ENCODE measurements at regions not wholly inside any gene's neighbourhood (a gene's known extent, or its start where the extent isn't known, plus 50 kb on each side); places are given as distances from the start of the nearest gene placed in this dataset.

GRCh38 chr1:204756811-204757210, 71.3 kb upstream of the LRRN2 start:
- no peak for DNase-seq (ENCODE audit: low read depth in 2 of 2)
- TF ChIP-seq CTCF (IDR thresholded peaks at IDR 0.05; ENCODE audit: low read depth, low read length): no peak
- no peak overlapping the region for H3K4me3 ChIP-seq (replicated peaks in 1 of 2; ENCODE audit: low read depth in 2 of 2, low read length in 2 of 2)

- no peak overlapping the region for H3K4me3 ChIP-seq (replicated peaks in 1 of 2; ENCODE audit: low read depth in 2 of 2, low read length in 2 of 2)
- TF ChIP-seq CTCF (IDR thresholded peaks at IDR 0.05; ENCODE audit: low read depth, low read length): no peak
- no peak for DNase-seq (ENCODE audit: low read depth in 2 of 2)
Observed at GRCh38 chr1:204758601-204759000, 73.1 kb upstream of the LRRN2 start.

- no peak for TF ChIP-seq CTCF (IDR thresholded peaks at IDR 0.05; ENCODE audit: low read depth, low read length)
- H3K4me3 ChIP-seq (replicated peaks in 1 of 2; ENCODE audit: low read depth in 2 of 2, low read length in 2 of 2): no peak overlapping the region
- DNase-seq (ENCODE audit: low read depth in 2 of 2): no peak
Observed at GRCh38 chr1:204760350-204760749, 74.8 kb upstream of the LRRN2 start.

- no peak overlapping the region for H3K4me3 ChIP-seq (replicated peaks in 1 of 2; ENCODE audit: low read depth in 2 of 2, low read length in 2 of 2)
- TF ChIP-seq CTCF (IDR thresholded peaks at IDR 0.05; ENCODE audit: low read depth, low read length): no peak
- no peak for DNase-seq (ENCODE audit: low read depth in 2 of 2)
Observed at GRCh38 chr1:204760757-204761156, 75.2 kb upstream of the LRRN2 start.

- peak; percentile 90 for TF ChIP-seq CTCF (IDR thresholded peaks at IDR 0.05; ENCODE audit: low read depth, low read length)
- H3K4me3 ChIP-seq (replicated peaks in 1 of 2; ENCODE audit: low read depth in 2 of 2, low read length in 2 of 2): no peak overlapping the region
- peak; percentile 76 to 79 for DNase-seq (ENCODE audit: low read depth in 2 of 2)
Observed at GRCh38 chr1:204763773-204764427, 78.4 kb upstream of the LRRN2 start.

- no peak for DNase-seq (ENCODE audit: low read depth in 2 of 2)
- H3K4me3 ChIP-seq (replicated peaks in 1 of 2; ENCODE audit: low read depth in 2 of 2, low read length in 2 of 2): no peak overlapping the region
Observed at GRCh38 chr1:204769997-204770396, 84.5 kb upstream of the LRRN2 start.

More at GRCh38 chr1:204769997-204770396, 84.5 kb upstream of the LRRN2 start:
- TF ChIP-seq CTCF (IDR thresholded peaks at IDR 0.05; ENCODE audit: low read depth, low read length): no peak
